Central memory CD8-positive, alpha-beta T cell (primary cell): ENCODE measurements at regions not wholly inside any gene's neighbourhood (a gene's known extent, or its start where the extent isn't known, plus 50 kb on each side); places are given as distances from the start of the nearest gene placed in this dataset.
"Not testable (repeated sequence)": the region's sequence is repeated elsewhere in the genome, so short reads cannot be mapped to it uniquely, and the experiment has no call there.

Experiments
- ATAC-seq: fragments of 150-1000 bp; cut with Tn5 transposase; replicated peaks from 2 replicates; pipeline ENCODE4 v1.10.0; 2022; ENCODE audit warnings: mild to moderate bottlenecking, moderate FRiP score, moderate number of reproducible peaks; ENCODE audit not compliant: poor library complexity, severe bottlenecking; ENCODE audit errors: extremely low read depth
- DNase-seq, 2 donors: peaks; one replicate each; pipeline ENCODE4 v3.0.0; 2021; ENCODE audit warnings: low spot score in 2 of 2
- H3K27ac Mint-ChIP-seq: one replicate; pipeline ENCODE4 v1.8.0; 2022; ENCODE audit warnings: low read depth, mild to moderate bottlenecking, moderate library complexity, mixed read lengths
- H3K27me3 Mint-ChIP-seq: one replicate; pipeline ENCODE4 v1.8.0; 2022; ENCODE audit warnings: mixed read lengths
- H3K36me3 Mint-ChIP-seq: one replicate; pipeline ENCODE4 v1.8.0; 2022; ENCODE audit warnings: mild to moderate bottlenecking, moderate library complexity, mixed read lengths; ENCODE audit not compliant: insufficient read depth
- H3K4me1 Mint-ChIP-seq: one replicate; pipeline ENCODE4 v1.8.0; 2022; ENCODE audit warnings: mixed read lengths
- H3K4me3 Mint-ChIP-seq: one replicate; pipeline ENCODE4 v1.8.0; 2022; ENCODE audit warnings: mild to moderate bottlenecking, moderate library complexity, mixed read lengths
- H3K9me3 Mint-ChIP-seq: one replicate; pipeline ENCODE4 v1.8.0; 2022; ENCODE audit warnings: mixed read lengths

GRCh38 chr3:152768478-152768877 lies 66.5 kb upstream of the P2RY1 start:
- Mint-ChIP-seq H3K4me1 (no peaks in the 10 kb centered on the region), H3K36me3 (peaks cover 2% of the 10 kb centered on the region), H3K27me3 (no peaks in the 10 kb centered on the region), H3K9me3 (peaks cover 17% of the 10 kb centered on the region), H3K27ac (no peak overlapping the region), H3K4me3 (no peak overlapping the region)
- no peak for DNase-seq
- no peak for ATAC-seq

DNA sequence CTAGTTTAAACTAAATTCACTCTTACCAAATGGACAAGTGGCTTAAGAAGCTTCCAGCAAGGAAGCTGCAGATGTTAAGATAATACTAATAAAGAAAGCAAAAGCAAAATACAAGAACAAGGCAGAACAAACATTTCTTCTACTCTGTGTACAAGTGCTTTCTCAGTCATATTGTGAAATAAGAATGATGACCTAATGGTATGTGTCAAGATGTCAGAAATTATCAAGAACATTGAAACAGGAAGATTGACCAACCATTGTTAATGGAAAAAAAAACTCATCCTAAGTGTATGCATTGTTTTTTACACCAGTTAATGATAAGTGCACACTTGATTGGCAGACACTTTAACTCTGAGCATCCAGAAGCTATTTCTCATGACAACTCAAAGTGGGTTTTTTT lies 65.4 kb upstream of the P2RY1 start:
- H3K9me3 Mint-ChIP-seq: peaks cover 21% of the 10 kb centered on the region
- no peaks in the 10 kb centered on the region for H3K4me1 Mint-ChIP-seq
- H3K4me3 Mint-ChIP-seq: no peak overlapping the region
- ATAC-seq (no peak), DNase-seq (no peak)
- no peak overlapping the region for H3K27ac Mint-ChIP-seq
- peaks cover 2% of the 10 kb centered on the region for H3K36me3 Mint-ChIP-seq
- no peaks in the 10 kb centered on the region for H3K27me3 Mint-ChIP-seq

DNA sequence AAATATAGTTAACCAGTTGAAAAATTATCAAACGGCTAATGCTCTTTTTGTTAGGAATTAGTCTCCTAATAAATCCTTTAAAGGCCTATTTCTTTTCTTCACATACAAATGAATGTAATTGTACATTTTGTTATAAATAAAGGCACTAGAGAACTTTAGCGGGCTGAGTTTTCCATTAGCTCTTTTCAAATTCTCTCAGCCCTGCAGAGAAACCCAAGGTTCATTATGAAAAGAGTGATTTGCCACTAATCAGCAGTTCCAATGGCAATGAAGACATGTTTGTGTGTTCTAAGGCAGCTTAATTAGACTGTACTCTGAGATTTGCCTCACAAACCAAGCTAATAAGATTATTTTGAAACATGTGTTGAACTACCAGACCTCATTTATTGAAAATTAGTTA lies 64.6 kb upstream of the P2RY1 start:
- ATAC-seq (no peak), DNase-seq (no peak)
- Mint-ChIP-seq H3K4me3 (no peak overlapping the region), H3K27me3 (no peaks in the 10 kb centered on the region), H3K4me1 (no peaks in the 10 kb centered on the region), H3K27ac (no peak overlapping the region), H3K9me3 (peaks cover 15% of the 10 kb centered on the region), H3K36me3 (peaks cover 2% of the 10 kb centered on the region)

DNA sequence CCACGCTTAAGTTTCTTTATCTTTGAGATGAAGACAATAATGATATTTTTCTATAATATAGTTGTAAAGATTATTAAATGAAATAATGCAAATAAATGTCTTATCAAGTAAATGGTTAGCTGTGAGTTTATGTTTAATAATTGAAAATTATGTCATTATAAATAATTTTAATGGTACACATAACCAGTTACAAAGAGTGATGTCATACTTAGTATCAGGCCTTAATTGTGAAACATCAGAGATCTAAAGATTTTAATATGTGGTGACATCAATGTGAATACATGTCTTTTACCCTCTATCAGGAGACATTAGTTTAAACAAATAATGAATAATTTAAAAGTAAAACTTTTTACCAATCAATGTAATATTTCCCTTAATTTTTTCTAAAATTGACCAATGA lies 63.8 kb upstream of the P2RY1 start:
- Mint-ChIP-seq H3K4me1 (no peaks in the 10 kb centered on the region), H3K9me3 (peaks cover 11% of the 10 kb centered on the region), H3K36me3 (peaks cover 2% of the 10 kb centered on the region), H3K27me3 (no peaks in the 10 kb centered on the region), H3K27ac (no peak overlapping the region), H3K4me3 (no peak overlapping the region)
- no peak for ATAC-seq
- DNase-seq: no peak

DNA sequence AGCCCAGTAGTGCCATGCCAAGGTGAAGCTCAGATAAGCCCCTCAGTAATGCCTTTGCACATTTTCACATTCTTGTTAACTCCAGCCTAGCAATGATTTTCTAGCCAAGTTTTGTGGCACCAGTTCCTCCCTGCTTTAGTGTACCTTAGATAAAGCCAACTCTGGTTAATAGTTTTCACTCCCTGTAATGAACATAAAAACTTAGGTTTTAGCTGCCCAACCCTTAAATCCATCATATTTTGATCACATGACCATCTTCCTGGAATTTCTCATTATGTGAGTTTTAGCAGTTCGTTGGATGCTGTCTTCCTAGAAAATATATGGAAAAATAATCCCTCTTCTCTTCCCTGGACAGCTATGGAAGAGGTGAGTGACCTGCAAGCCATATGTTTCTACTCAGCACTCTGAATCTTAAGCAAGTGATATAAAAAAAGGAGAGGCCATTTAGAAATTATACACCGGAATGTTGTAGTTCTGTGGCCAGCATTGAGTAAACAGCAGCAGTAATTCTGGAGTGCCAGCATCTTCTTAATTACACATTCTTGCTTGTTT lies 62.2 kb upstream of the P2RY1 start:
- no peaks in the 10 kb centered on the region for H3K4me1 Mint-ChIP-seq
- no peak overlapping the region for H3K27ac Mint-ChIP-seq
- no peaks in the 10 kb centered on the region for H3K36me3 Mint-ChIP-seq
- no peak overlapping the region for H3K4me3 Mint-ChIP-seq
- H3K27me3 Mint-ChIP-seq: no peaks in the 10 kb centered on the region
- H3K9me3 Mint-ChIP-seq: peaks cover 6% of the 10 kb centered on the region
- ATAC-seq (no peak), DNase-seq (no peak)

GRCh38 chr3:152773633-152774032 lies 61.3 kb upstream of the P2RY1 start:
- no peaks in the 10 kb centered on the region for H3K36me3 Mint-ChIP-seq
- no peaks in the 10 kb centered on the region for H3K4me1 Mint-ChIP-seq
- no peak for DNase-seq
- peaks cover 6% of the 10 kb centered on the region for H3K9me3 Mint-ChIP-seq
- no peaks in the 10 kb centered on the region for H3K27me3 Mint-ChIP-seq
- ATAC-seq: no peak
- H3K4me3 Mint-ChIP-seq: no peak overlapping the region
- H3K27ac Mint-ChIP-seq: no peak overlapping the region

DNA sequence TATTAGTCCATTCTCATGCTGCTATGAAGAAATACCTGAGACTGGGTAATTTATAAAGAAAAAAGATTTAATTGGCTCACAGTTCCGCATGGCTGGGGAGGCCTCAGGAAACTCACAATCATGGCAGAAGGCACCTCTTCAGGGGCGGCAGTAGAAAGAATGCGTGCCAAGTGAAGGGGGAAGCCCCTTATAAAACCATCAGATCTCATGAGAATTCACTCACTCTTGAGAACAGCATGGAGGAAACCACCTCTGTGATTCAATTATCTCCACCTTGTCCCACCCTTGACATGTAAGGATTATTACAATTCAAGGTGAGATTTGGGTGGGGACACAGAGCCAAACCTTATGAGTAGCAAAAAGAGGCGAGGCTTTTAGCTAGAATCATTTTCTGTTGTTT lies 60.7 kb upstream of the P2RY1 start:
- H3K4me3 Mint-ChIP-seq, ATAC-seq, H3K36me3 Mint-ChIP-seq, H3K9me3 Mint-ChIP-seq, H3K27ac Mint-ChIP-seq, H3K4me1 Mint-ChIP-seq, H3K27me3 Mint-ChIP-seq, DNase-seq: not testable (repeated sequence)

- DNase-seq (no peak), ATAC-seq (no peak)
- H3K4me1 Mint-ChIP-seq: no peaks in the 10 kb centered on the region
- no peaks in the 10 kb centered on the region for H3K27me3 Mint-ChIP-seq
- no peak overlapping the region for H3K4me3 Mint-ChIP-seq
- peaks cover 6% of the 10 kb centered on the region for H3K9me3 Mint-ChIP-seq
- no peaks in the 10 kb centered on the region for H3K36me3 Mint-ChIP-seq
- H3K27ac Mint-ChIP-seq: no peak overlapping the region
These were observed 56.9 kb upstream of the P2RY1 start for GRCh38 chr3:152778022-152778421.

DNA sequence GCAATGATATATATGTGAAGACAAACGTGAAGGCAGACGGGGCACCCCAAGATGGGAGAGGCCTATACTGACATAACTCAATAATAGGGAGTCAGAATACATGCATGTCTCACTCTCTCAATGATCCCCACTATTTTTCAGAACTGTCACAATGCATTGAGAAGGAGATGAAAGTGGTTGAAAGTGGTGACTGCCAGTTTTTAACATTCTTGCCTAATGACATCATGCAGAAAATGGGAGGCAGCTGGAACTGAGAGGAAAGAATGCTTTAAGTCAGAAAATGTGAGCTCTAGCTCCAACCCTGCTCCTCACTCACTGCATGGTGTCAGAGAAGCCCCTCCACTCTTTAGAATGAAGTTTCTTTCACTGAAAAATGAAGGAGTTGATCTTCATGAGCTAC lies 55.3 kb upstream of the P2RY1 start:
- DNase-seq: no peak
- no peaks in the 10 kb centered on the region for H3K36me3 Mint-ChIP-seq
- H3K4me1 Mint-ChIP-seq: no peaks in the 10 kb centered on the region
- no peaks in the 10 kb centered on the region for H3K27me3 Mint-ChIP-seq
- H3K9me3 Mint-ChIP-seq: no peaks in the 10 kb centered on the region
- no peak overlapping the region for H3K27ac Mint-ChIP-seq
- H3K4me3 Mint-ChIP-seq: no peak overlapping the region
- ATAC-seq: no peak

DNA sequence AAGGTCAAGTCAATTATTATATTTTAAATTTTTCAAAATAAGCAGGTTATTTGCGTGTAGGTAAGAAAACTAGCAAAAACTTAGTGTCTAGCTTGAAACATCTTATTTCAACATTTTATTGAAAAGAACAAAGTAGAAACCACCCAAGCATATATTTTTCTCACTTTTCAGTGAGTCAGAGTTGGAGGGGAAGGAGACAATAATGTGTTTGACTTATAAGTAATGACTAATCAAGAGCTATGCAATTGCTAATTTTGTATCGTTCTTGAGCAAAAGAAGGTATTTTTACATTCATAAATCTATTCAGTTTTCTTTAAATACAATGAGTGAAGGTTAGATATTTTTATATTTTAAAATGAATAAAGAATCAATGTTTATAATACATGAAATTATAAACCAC lies 54.4 kb upstream of the P2RY1 start:
- H3K27ac Mint-ChIP-seq: no peak overlapping the region
- H3K4me3 Mint-ChIP-seq: no peak overlapping the region
- ATAC-seq (no peak), DNase-seq (no peak)
- H3K36me3 Mint-ChIP-seq: no peaks in the 10 kb centered on the region
- no peaks in the 10 kb centered on the region for H3K27me3 Mint-ChIP-seq
- H3K9me3 Mint-ChIP-seq: no peaks in the 10 kb centered on the region
- H3K4me1 Mint-ChIP-seq: no peaks in the 10 kb centered on the region

DNA sequence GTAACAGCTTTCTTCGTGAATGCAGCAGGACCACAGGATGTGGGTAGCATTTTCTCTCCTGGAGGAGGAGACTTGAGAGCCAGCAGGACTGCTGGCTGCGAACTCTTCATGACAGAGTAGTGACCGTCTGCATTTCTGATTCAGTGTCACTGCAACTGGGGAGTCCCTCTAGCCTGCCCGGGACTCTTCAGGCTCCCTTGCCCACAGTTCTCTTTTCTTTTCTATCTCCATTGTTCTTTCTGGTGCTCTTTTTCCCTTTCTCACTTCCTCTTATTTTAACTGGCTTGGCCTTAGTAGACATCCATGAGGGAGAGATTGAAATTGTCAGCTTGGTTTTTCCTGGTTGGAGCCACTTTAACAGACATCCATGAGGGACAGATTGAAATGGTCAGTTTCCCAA lies 49.9 kb upstream of the P2RY1 start:
- ATAC-seq (no peak), DNase-seq (no peak)
- Mint-ChIP-seq H3K27me3 (no peaks in the 10 kb centered on the region), H3K27ac (no peak overlapping the region), H3K4me3 (no peak overlapping the region), H3K4me1 (no peaks in the 10 kb centered on the region), H3K36me3 (no peaks in the 10 kb centered on the region), H3K9me3 (no peaks in the 10 kb centered on the region)
